ENCODE measurements at regions not wholly inside any gene's neighbourhood (a gene's known extent, or its start where the extent isn't known, plus 50 kb on each side); places are given as distances from the start of the nearest gene placed in this dataset.

- Histone ChIP-seq H3K4me3 (ENCODE audit: low read depth in 1 of 2, low read length in 2 of 2) (no peak overlapping the region), H3K27me3 (ENCODE audit: control insufficient read depth in 1 of 2, insufficient read depth in 2 of 2, low read length in 2 of 2) (no peaks in the 10 kb centered on the region), H3K9ac (ENCODE audit: low read depth in 1 of 2, low read length in 2 of 2) (no peak overlapping the region), H3K36me3 (ENCODE audit: control insufficient read depth in 1 of 2, insufficient read depth in 2 of 2, low read length in 2 of 2) (no peaks in the 10 kb centered on the region), H3K4me1 (ENCODE audit: control insufficient read depth in 1 of 2, insufficient read depth in 2 of 2, low read length in 2 of 2) (no peaks in the 10 kb centered on the region), H3K27ac (ENCODE audit: low read depth, low read length) (no peak overlapping the region), H3K9me3 (ENCODE audit: control insufficient read depth in 1 of 2, low read length in 2 of 2) (peaks cover 2 to 3% of the 10 kb centered on the region in 2 donors)
Measured at GRCh38 chr4:44093390-44093789, 355.2 kb downstream of the KCTD8 start.

- Histone ChIP-seq H3K9me3 (ENCODE audit: control insufficient read depth in 1 of 2, low read length in 2 of 2) (peaks cover 0 to 4% of the 10 kb centered on the region in 2 donors), H3K4me3 (ENCODE audit: low read depth in 1 of 2, low read length in 2 of 2) (no peak overlapping the region), H3K4me1 (ENCODE audit: control insufficient read depth in 1 of 2, insufficient read depth in 2 of 2, low read length in 2 of 2) (no peaks in the 10 kb centered on the region), H3K9ac (ENCODE audit: low read depth in 1 of 2, low read length in 2 of 2) (no peak overlapping the region), H3K27me3 (ENCODE audit: control insufficient read depth in 1 of 2, insufficient read depth in 2 of 2, low read length in 2 of 2) (no peaks in the 10 kb centered on the region), H3K27ac (ENCODE audit: low read depth, low read length) (no peak overlapping the region), H3K36me3 (ENCODE audit: control insufficient read depth in 1 of 2, insufficient read depth in 2 of 2, low read length in 2 of 2) (no peaks in the 10 kb centered on the region)
Measured at GRCh38 chr4:44098973-44099372, 349.6 kb downstream of the KCTD8 start.

- no peak overlapping the region for H3K4me3 ChIP-seq (ENCODE audit: low read depth in 1 of 2, low read length in 2 of 2)
- no peaks in the 10 kb centered on the region for H3K27me3 ChIP-seq (ENCODE audit: control insufficient read depth in 1 of 2, insufficient read depth in 2 of 2, low read length in 2 of 2)
Measured at GRCh38 chr4:44100456-44100855, 348.2 kb downstream of the KCTD8 start.

GRCh38 chr4:44118971-44119680 is 329.5 kb downstream of the KCTD8 start:
- no peaks in the 10 kb centered on the region for H3K36me3 ChIP-seq (ENCODE audit: control insufficient read depth in 1 of 2, insufficient read depth in 2 of 2, low read length in 2 of 2)
- H3K4me1 ChIP-seq (ENCODE audit: control insufficient read depth in 1 of 2, insufficient read depth in 2 of 2, low read length in 2 of 2) = no peaks in the 10 kb centered on the region
- H3K27me3 ChIP-seq (ENCODE audit: control insufficient read depth in 1 of 2, insufficient read depth in 2 of 2, low read length in 2 of 2) = no peaks in the 10 kb centered on the region
- H3K9ac ChIP-seq (ENCODE audit: low read depth in 1 of 2, low read length in 2 of 2) = no peak overlapping the region
- H3K9me3 ChIP-seq (ENCODE audit: control insufficient read depth in 1 of 2, low read length in 2 of 2) = peaks cover 0 to under 1% of the 10 kb centered on the region in 2 donors
- H3K27ac ChIP-seq (ENCODE audit: low read depth, low read length) = no peak overlapping the region
- H3K4me3 ChIP-seq (ENCODE audit: low read depth in 1 of 2, low read length in 2 of 2) = no peak overlapping the region

More at GRCh38 chr4:44100456-44100855, 348.2 kb downstream of the KCTD8 start:
- H3K9me3 ChIP-seq (ENCODE audit: control insufficient read depth in 1 of 2, low read length in 2 of 2) = peaks cover 0 to 11% of the 10 kb centered on the region in 2 donors
- no peak overlapping the region for H3K27ac ChIP-seq (ENCODE audit: low read depth, low read length)
- H3K36me3 ChIP-seq (ENCODE audit: control insufficient read depth in 1 of 2, insufficient read depth in 2 of 2, low read length in 2 of 2) = no peaks in the 10 kb centered on the region
- H3K9ac ChIP-seq (ENCODE audit: low read depth in 1 of 2, low read length in 2 of 2) = no peak overlapping the region
- no peaks in the 10 kb centered on the region for H3K4me1 ChIP-seq (ENCODE audit: control insufficient read depth in 1 of 2, insufficient read depth in 2 of 2, low read length in 2 of 2)

GRCh38 chr4:44120646-44121045 is 328.0 kb downstream of the KCTD8 start:
- Histone ChIP-seq H3K9me3 (ENCODE audit: control insufficient read depth in 1 of 2, low read length in 2 of 2) (no peaks in the 10 kb centered on the region), H3K4me1 (ENCODE audit: control insufficient read depth in 1 of 2, insufficient read depth in 2 of 2, low read length in 2 of 2) (no peaks in the 10 kb centered on the region), H3K9ac (ENCODE audit: low read depth in 1 of 2, low read length in 2 of 2) (no peak overlapping the region), H3K36me3 (ENCODE audit: control insufficient read depth in 1 of 2, insufficient read depth in 2 of 2, low read length in 2 of 2) (no peaks in the 10 kb centered on the region), H3K27me3 (ENCODE audit: control insufficient read depth in 1 of 2, insufficient read depth in 2 of 2, low read length in 2 of 2) (no peaks in the 10 kb centered on the region), H3K4me3 (ENCODE audit: low read depth in 1 of 2, low read length in 2 of 2) (no peak overlapping the region), H3K27ac (ENCODE audit: low read depth, low read length) (no peak overlapping the region)

- Histone ChIP-seq H3K27me3 (ENCODE audit: control insufficient read depth in 1 of 2, insufficient read depth in 2 of 2, low read length in 2 of 2) (no peaks in the 10 kb centered on the region), H3K27ac (ENCODE audit: low read depth, low read length) (no peak overlapping the region), H3K4me1 (ENCODE audit: control insufficient read depth in 1 of 2, insufficient read depth in 2 of 2, low read length in 2 of 2) (no peaks in the 10 kb centered on the region), H3K9ac (ENCODE audit: low read depth in 1 of 2, low read length in 2 of 2) (no peak overlapping the region), H3K36me3 (ENCODE audit: control insufficient read depth in 1 of 2, insufficient read depth in 2 of 2, low read length in 2 of 2) (no peaks in the 10 kb centered on the region), H3K9me3 (ENCODE audit: control insufficient read depth in 1 of 2, low read length in 2 of 2) (no peaks in the 10 kb centered on the region), H3K4me3 (ENCODE audit: low read depth in 1 of 2, low read length in 2 of 2) (no peak overlapping the region)
Measured at GRCh38 chr4:44121210-44121609, 327.4 kb downstream of the KCTD8 start.

Data from duodenal mucosa (tissue), 2 donors.